SK-N-SH (cell line): ENCODE measurements at regions not wholly inside any gene's neighbourhood (a gene's known extent, or its start where the extent isn't known, plus 50 kb on each side); places are given as distances from the start of the nearest gene placed in this dataset.

Source experiments
- CTCF ChIA-PET: fragments of 300-600, 350-600 bp; formaldehyde crosslinking; extraction: SDS; loops from one replicate; lab custom pipeline; 2021; lab: Yijun Ruan, JAX
- POLR2A ChIA-PET: fragments of 350-600 bp; sonication (Branson Sonifier 250); formaldehyde crosslinking; extraction: SDS; loops from one replicate; lab custom pipeline; 2020; ENCODE audit warnings: antibody characterized with exemption, inconsistent platforms; lab: Yijun Ruan, JAX
- DNase-seq: peaks from one replicate; pipeline ENCODE4 v3.0.0; 2012
- H2AFZ ChIP-seq: fragments of 200-600 bp; sonication (generic); 2 replicates; pipeline ENCODE4 v1.8.1; 2016; ENCODE audit warnings: antibody characterized with exemption, mild to moderate bottlenecking, low read depth
- H3F3A ChIP-seq: fragments of 200-600 bp; sonication (generic); replicated peaks from 2 replicates; pipeline ENCODE3; 2016; ENCODE audit warnings: antibody characterized with exemption, mild to moderate bottlenecking; ENCODE audit not compliant: insufficient read depth
- H3K27ac ChIP-seq, 2 experiments: fragments of 200-500 bp in 1 of 2; fragments of 200-600 bp in 1 of 2; sonication (Bioruptor generic) in 1 of 2; sonication (generic), shearing (Covaris generic) in 1 of 2; 2 replicates each; pipeline versions ENCODE4 v1.5.1 to v1.6.1; 2014 to 2016; ENCODE audit warnings: low read depth in 2 of 2, inconsistent platforms in 1 of 2, low read length in 1 of 2, mild to moderate bottlenecking in 1 of 2, mixed read lengths in 1 of 2
- H3K27me3 ChIP-seq: fragments of 200-600 bp; sonication (generic), shearing (Covaris generic); 2 replicates; pipeline ENCODE4 v1.6.1; 2016; ENCODE audit warnings: mixed run types; ENCODE audit not compliant: insufficient read depth
- H3K36me3 ChIP-seq, 2 experiments: fragments of 200-500 bp in 1 of 2; fragments of 200-600 bp in 1 of 2; sonication (Bioruptor generic) in 1 of 2; sonication (generic) in 1 of 2; replicated peaks in 1 of 2; 2 replicates each; pipeline versions ENCODE3 to v1.5.1; 2014 to 2016; ENCODE audit warnings: low read length in 1 of 2, mild to moderate bottlenecking in 1 of 2; ENCODE audit not compliant: insufficient read depth in 2 of 2, control insufficient read depth in 1 of 2
- H3K4me1 ChIP-seq, 2 experiments: fragments of 200-500 bp in 1 of 2; fragments of 200-600 bp in 1 of 2; sonication (Bioruptor generic) in 1 of 2; sonication (generic), shearing (Covaris generic) in 1 of 2; 2 replicates each; pipeline versions ENCODE4 v1.5.1 to v1.6.1; 2014 to 2016; ENCODE audit warnings: low read depth in 1 of 2, low read length in 1 of 2, mixed run types in 1 of 2; ENCODE audit not compliant: insufficient read depth in 2 of 2, control insufficient read depth in 1 of 2
- H3K4me2 ChIP-seq: fragments of 200-600 bp; sonication (generic), shearing (Covaris generic); 2 replicates; pipeline ENCODE4 v1.6.1; 2017; ENCODE audit warnings: mixed run types
- H3K4me3 ChIP-seq, 2 experiments: fragments of 200-500 bp in 1 of 2; fragments of 200-600 bp in 1 of 2; sonication (Bioruptor generic) in 1 of 2; sonication (generic), shearing (Covaris generic) in 1 of 2; 2 replicates each; pipeline versions ENCODE4 v1.5.1 to v1.8.1; 2014 to 2016; ENCODE audit warnings: low read depth in 2 of 2, inconsistent platforms in 1 of 2, low read length in 1 of 2, mild to moderate bottlenecking in 1 of 2, mixed read lengths in 1 of 2, moderate library complexity in 1 of 2
- H3K79me2 ChIP-seq: fragments of 200-600 bp; sonication (generic); 2 replicates; pipeline ENCODE4 v1.8.1; 2017; ENCODE audit warnings: mild to moderate bottlenecking; ENCODE audit not compliant: insufficient read depth
- H3K9ac ChIP-seq: fragments of 200-600 bp; sonication (generic); 2 replicates; pipeline ENCODE4 v1.6.1; 2017; ENCODE audit warnings: mixed run types
- H3K9me2 ChIP-seq: fragments of 200-600 bp; sonication (generic); 2 replicates; pipeline ENCODE4 v1.6.1; 2017; ENCODE audit warnings: mixed run types
- H3K9me3 ChIP-seq: fragments of 200-600 bp; sonication (generic); 2 replicates; pipeline ENCODE4 v1.6.1; 2017; ENCODE audit warnings: mixed run types, mild to moderate bottlenecking, moderate library complexity
- H4K20me1 ChIP-seq: fragments of 200-600 bp; sonication (generic); 2 replicates; pipeline ENCODE4 v1.6.1; 2017; ENCODE audit warnings: mild to moderate bottlenecking, mixed run types; ENCODE audit not compliant: insufficient read depth
- ELF1 ChIP-seq: IDR thresholded peaks from 2 replicates; pipeline ENCODE4 v1.4.0; 2012
- EZH2phosphoT487 ChIP-seq: fragments of 200-600 bp; sonication (generic); IDR thresholded peaks from 2 replicates; pipeline ENCODE4 v1.6.1; 2017; ENCODE audit warnings: low read depth, mixed run types, mild to moderate bottlenecking, antibody characterized with exemption, moderate library complexity, borderline replicate concordance
- FOXM1 ChIP-seq: IDR thresholded peaks from 2 replicates; pipeline ENCODE4 v1.4.0; 2012; ENCODE audit warnings: low read depth, mild to moderate bottlenecking
- POLR2AphosphoS5 ChIP-seq: IDR thresholded peaks from 2 replicates; pipeline ENCODE4 v1.6.1; 2012; ENCODE audit warnings: low read depth, low read length
- RAD21 ChIP-seq: IDR thresholded peaks from 2 replicates; pipeline ENCODE4 v1.6.1; 2012; ENCODE audit warnings: mild to moderate bottlenecking, low read length
- RCOR1 ChIP-seq: fragments of 150-350 bp; IDR thresholded peaks from 2 replicates; pipeline ENCODE4 v1.6.1; 2017; ENCODE audit warnings: antibody characterized with exemption, low read length
- REST ChIP-seq: IDR thresholded peaks from 2 replicates; pipeline ENCODE4 v1.6.1; 2012; ENCODE audit warnings: mild to moderate bottlenecking, low read depth, low read length, moderate library complexity
- RXRA ChIP-seq: IDR thresholded peaks from 2 replicates; pipeline ENCODE4 v1.4.0; 2012; ENCODE audit warnings: low read depth, mild to moderate bottlenecking, borderline replicate concordance
- YY1 ChIP-seq: IDR thresholded peaks from 2 replicates; pipeline ENCODE4 v1.4.0; 2012; ENCODE audit warnings: low read depth, mild to moderate bottlenecking
- WGBS: methylation state at CpG from one replicate; pipeline ENCODE4 v1.1.6; 2017; ENCODE audit warnings: low lambda C conversion rate; 5-methylcytosine and 5-hydroxymethylcytosine counted together
- TF ChIP-seq, protein P1 (sequence below): IDR thresholded peaks from 2 replicates; pipeline ENCODE4; 2012
- TF ChIP-seq, protein P2 (sequence below): IDR thresholded peaks from 2 replicates; pipeline ENCODE4 v1.4.0; 2012; ENCODE audit warnings: low read depth, borderline replicate concordance
- TF ChIP-seq, protein P3 (sequence below): fragments of 200-600 bp; sonication (generic); IDR thresholded peaks from 2 replicates; pipeline ENCODE4 v1.6.1; 2017; ENCODE audit warnings: antibody characterized with exemption, mild to moderate bottlenecking, moderate library complexity

- Histone ChIP-seq H3K27me3 (no peaks in the 10 kb centered on the region), H3K36me3 (no peaks in the 10 kb centered on the region), H2AFZ (no peak overlapping the region), H3K79me2 (no peaks in the 10 kb centered on the region), H3K4me3 (no peak overlapping the region), H3K9me3 (no peaks in the 10 kb centered on the region), H3K9me2 (no peaks in the 10 kb centered on the region), H3K4me2 (no peak overlapping the region), H3K9ac (no peak overlapping the region), H3F3A (no peaks in the 10 kb centered on the region), H4K20me1 (no peaks in the 10 kb centered on the region), H3K4me1 (no peaks in the 10 kb centered on the region; a peak in 1 of 4 replicates), H3K27ac (no peak overlapping the region)
- ChIA-PET CTCF (no interaction called here), POLR2A (no interaction called here)
- DNase-seq: no peak
- 35% methylated on average over 1 of the region's 1 CpG for WGBS
- TF ChIP-seq RCOR1 (no peak), RXRA (no peak), RAD21 (no peak), POLR2AphosphoS5 (no peak), FOXM1 (no peak), YY1 (no peak), ELF1 (no peak), EZH2phosphoT487 (no peak), REST (no peak)
- TF ChIP-seq, protein P1, sequence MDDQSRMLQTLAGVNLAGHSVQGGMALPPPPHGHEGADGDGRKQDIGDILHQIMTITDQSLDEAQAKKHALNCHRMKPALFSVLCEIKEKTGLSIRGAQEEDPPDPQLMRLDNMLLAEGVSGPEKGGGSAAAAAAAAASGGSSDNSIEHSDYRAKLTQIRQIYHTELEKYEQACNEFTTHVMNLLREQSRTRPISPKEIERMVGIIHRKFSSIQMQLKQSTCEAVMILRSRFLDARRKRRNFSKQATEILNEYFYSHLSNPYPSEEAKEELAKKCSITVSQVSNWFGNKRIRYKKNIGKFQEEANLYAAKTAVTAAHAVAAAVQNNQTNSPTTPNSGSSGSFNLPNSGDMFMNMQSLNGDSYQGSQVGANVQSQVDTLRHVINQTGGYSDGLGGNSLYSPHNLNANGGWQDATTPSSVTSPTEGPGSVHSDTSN: no peak
- TF ChIP-seq, protein P2, sequence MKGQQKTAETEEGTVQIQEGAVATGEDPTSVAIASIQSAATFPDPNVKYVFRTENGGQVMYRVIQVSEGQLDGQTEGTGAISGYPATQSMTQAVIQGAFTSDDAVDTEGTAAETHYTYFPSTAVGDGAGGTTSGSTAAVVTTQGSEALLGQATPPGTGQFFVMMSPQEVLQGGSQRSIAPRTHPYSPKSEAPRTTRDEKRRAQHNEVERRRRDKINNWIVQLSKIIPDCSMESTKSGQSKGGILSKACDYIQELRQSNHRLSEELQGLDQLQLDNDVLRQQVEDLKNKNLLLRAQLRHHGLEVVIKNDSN: no peak
- TF ChIP-seq, protein P3, sequence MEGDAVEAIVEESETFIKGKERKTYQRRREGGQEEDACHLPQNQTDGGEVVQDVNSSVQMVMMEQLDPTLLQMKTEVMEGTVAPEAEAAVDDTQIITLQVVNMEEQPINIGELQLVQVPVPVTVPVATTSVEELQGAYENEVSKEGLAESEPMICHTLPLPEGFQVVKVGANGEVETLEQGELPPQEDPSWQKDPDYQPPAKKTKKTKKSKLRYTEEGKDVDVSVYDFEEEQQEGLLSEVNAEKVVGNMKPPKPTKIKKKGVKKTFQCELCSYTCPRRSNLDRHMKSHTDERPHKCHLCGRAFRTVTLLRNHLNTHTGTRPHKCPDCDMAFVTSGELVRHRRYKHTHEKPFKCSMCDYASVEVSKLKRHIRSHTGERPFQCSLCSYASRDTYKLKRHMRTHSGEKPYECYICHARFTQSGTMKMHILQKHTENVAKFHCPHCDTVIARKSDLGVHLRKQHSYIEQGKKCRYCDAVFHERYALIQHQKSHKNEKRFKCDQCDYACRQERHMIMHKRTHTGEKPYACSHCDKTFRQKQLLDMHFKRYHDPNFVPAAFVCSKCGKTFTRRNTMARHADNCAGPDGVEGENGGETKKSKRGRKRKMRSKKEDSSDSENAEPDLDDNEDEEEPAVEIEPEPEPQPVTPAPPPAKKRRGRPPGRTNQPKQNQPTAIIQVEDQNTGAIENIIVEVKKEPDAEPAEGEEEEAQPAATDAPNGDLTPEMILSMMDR: no peak
Observed at GRCh38 chr1:99371413-99371812, 107.1 kb downstream of the PLPPR4 start.
